ENCODE measurements at regions not wholly inside any gene's neighbourhood (a gene's known extent, or its start where the extent isn't known, plus 50 kb on each side); places are given as distances from the start of the nearest gene placed in this dataset.

DNA sequence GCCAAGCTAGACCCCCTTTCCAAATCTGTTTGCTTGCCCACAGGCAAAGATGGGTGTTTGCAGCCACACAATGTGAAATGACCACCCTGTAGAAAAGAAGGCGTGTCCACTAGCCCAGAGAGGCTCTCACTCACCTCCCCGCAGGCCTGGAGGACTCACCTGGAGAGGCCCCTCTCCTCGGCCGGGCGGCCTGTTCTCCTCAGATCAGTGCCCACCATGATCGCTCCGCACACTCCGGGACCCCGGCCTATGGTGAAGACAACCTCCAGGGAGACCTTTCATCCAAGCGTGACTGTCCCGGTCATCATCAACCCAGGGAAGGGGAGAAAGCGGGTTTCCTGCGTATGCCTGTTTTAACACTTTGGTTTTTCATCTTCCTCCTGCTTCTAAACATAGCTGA, 328.7 kb upstream of the SALL3 start:
- no TSS peak for BruUV-seq (replicated peaks)
- CTCF ChIA-PET, result no interaction called here

DNA sequence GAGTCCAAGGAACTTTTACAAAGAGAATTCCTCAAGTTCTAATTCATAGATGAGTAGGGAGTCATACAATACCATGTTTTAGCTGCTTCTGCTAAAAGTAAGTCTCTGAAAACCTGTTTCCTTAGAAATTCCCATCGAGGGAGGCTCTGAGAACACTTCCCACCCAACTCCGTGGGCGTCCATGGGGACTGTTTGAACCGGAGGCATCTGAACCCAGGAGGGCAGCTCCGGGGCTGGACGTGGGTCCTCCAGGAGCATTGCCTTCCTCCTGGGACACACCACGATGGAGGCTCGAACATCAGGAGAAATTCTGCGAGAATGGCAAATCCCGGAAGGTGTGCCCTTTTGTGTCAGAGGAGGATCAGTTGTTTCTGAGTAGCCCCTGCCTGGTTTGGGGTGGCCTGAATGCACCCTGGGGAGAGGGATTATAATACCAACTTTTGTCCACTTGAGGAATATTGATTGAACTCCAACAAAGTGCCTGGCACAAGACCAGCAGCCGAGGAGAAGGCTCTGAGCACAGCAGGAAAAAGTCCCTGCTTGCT, 327.5 kb upstream of the SALL3 start:
- DNase-seq (ENCODE audit: low spot score), result no peak
- Histone ChIP-seq H3K4me1 (ENCODE audit: insufficient read depth, low read length, poor library complexity, severe bottlenecking) (no peaks in the 10 kb centered on the region), H3K27ac (ENCODE audit: low read depth, low read length, poor library complexity, severe bottlenecking) (no peak overlapping the region), H3K9me3 (ENCODE audit: low read depth, low read length, poor library complexity, severe bottlenecking) (peaks cover 8% of the 10 kb centered on the region), H3K4me3 (ENCODE audit: low read depth, low read length, poor library complexity, severe bottlenecking) (no peak overlapping the region), H3K36me3 (ENCODE audit: insufficient read depth, low read length, poor library complexity, severe bottlenecking) (no peaks in the 10 kb centered on the region), H3K27me3 (replicated peaks; ENCODE audit: insufficient read depth, low read depth, low read length, poor library complexity) (no peaks in the 10 kb centered on the region)
- no TSS peak for BruUV-seq (replicated peaks)
- ChIA-PET CTCF (no interaction called here), POLR2A (ENCODE audit: low non-redundant PET) (no interaction called here)
- intact Hi-C loops (cut with micrococcal nuclease; ENCODE audit: unreplicated experiment), result no loop called here
- TF ChIP-seq EZH2 (IDR thresholded peaks at IDR 0.05; ENCODE audit: borderline replicate concordance, low read depth, low read length, poor library complexity, severe bottlenecking), result no peak
- TF ChIP-seq, protein P1, sequence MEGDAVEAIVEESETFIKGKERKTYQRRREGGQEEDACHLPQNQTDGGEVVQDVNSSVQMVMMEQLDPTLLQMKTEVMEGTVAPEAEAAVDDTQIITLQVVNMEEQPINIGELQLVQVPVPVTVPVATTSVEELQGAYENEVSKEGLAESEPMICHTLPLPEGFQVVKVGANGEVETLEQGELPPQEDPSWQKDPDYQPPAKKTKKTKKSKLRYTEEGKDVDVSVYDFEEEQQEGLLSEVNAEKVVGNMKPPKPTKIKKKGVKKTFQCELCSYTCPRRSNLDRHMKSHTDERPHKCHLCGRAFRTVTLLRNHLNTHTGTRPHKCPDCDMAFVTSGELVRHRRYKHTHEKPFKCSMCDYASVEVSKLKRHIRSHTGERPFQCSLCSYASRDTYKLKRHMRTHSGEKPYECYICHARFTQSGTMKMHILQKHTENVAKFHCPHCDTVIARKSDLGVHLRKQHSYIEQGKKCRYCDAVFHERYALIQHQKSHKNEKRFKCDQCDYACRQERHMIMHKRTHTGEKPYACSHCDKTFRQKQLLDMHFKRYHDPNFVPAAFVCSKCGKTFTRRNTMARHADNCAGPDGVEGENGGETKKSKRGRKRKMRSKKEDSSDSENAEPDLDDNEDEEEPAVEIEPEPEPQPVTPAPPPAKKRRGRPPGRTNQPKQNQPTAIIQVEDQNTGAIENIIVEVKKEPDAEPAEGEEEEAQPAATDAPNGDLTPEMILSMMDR (conservative IDR thresholded peaks at IDR 0.05; ENCODE audit: low read depth, low read length), result no peak

More for the DNA sequence above, 328.7 kb upstream of the SALL3 start:
- peaks cover 16% of the 10 kb centered on the region for H3K9me3 ChIP-seq (ENCODE audit: low read depth, low read length, poor library complexity, severe bottlenecking)
- H3K36me3 ChIP-seq (ENCODE audit: insufficient read depth, low read length, poor library complexity, severe bottlenecking), result no peaks in the 10 kb centered on the region
- H3K27ac ChIP-seq (ENCODE audit: low read depth, low read length, poor library complexity, severe bottlenecking), result no peak overlapping the region
- intact Hi-C loops (cut with micrococcal nuclease; ENCODE audit: unreplicated experiment), result no loop called here
- H3K27me3 ChIP-seq (replicated peaks; ENCODE audit: insufficient read depth, low read depth, low read length, poor library complexity), result no peaks in the 10 kb centered on the region
- H3K4me1 ChIP-seq (ENCODE audit: insufficient read depth, low read length, poor library complexity, severe bottlenecking), result no peaks in the 10 kb centered on the region
- no peak for DNase-seq (ENCODE audit: low spot score)
- H3K4me3 ChIP-seq (ENCODE audit: low read depth, low read length, poor library complexity, severe bottlenecking), result no peak overlapping the region
- TF ChIP-seq, protein P1 (conservative IDR thresholded peaks at IDR 0.05; ENCODE audit: low read depth, low read length), result no peak
- TF ChIP-seq EZH2 (IDR thresholded peaks at IDR 0.05; ENCODE audit: borderline replicate concordance, low read depth, low read length, poor library complexity, severe bottlenecking), result no peak
- POLR2A ChIA-PET (ENCODE audit: low non-redundant PET), result no interaction called here

DNA sequence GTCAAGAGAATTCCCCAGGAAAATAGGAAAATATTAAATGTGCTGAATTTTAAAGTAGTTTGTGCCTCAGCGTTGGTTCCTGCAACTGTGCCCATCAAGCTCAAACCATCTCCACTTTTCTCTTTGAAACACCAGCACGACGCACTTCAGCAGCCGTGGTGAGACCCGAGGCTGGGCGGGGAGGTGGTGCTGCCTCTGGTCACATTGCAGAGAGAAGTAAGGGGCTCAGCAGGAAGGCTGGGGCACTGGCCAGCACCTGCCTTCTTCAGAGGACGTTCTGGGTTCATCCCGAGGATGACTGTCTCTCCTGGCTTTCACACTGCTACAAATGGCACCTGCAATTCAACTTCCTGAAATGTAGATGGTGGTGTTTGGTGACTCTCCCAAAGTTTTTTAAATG, 323.7 kb upstream of the SALL3 start:
- CTCF ChIA-PET, result no interaction called here
- no peaks in the 10 kb centered on the region for H3K36me3 ChIP-seq (ENCODE audit: insufficient read depth, low read length, poor library complexity, severe bottlenecking)
- TF ChIP-seq, protein P1 (conservative IDR thresholded peaks at IDR 0.05; ENCODE audit: low read depth, low read length), result no peak
- no peak for TF ChIP-seq EZH2 (IDR thresholded peaks at IDR 0.05; ENCODE audit: borderline replicate concordance, low read depth, low read length, poor library complexity, severe bottlenecking)
- no peak overlapping the region for H3K27ac ChIP-seq (ENCODE audit: low read depth, low read length, poor library complexity, severe bottlenecking)
- no peaks in the 10 kb centered on the region for H3K9me3 ChIP-seq (ENCODE audit: low read depth, low read length, poor library complexity, severe bottlenecking)
- intact Hi-C loops (cut with micrococcal nuclease; ENCODE audit: unreplicated experiment), result no loop called here
- POLR2A ChIA-PET (ENCODE audit: low non-redundant PET), result no interaction called here
- H3K4me3 ChIP-seq (ENCODE audit: low read depth, low read length, poor library complexity, severe bottlenecking), result no peak overlapping the region
- DNase-seq (ENCODE audit: low spot score), result no peak
- no peaks in the 10 kb centered on the region for H3K27me3 ChIP-seq (replicated peaks; ENCODE audit: insufficient read depth, low read depth, low read length, poor library complexity)
- no TSS peak for BruUV-seq (replicated peaks)
- no peaks in the 10 kb centered on the region for H3K4me1 ChIP-seq (ENCODE audit: insufficient read depth, low read length, poor library complexity, severe bottlenecking)
